ENCODE measurements at regions not wholly inside any gene's neighbourhood (a gene's known extent, or its start where the extent isn't known, plus 50 kb on each side); places are given as distances from the start of the nearest gene placed in this dataset.
A peak's percentile ranks its signal among the peaks of the same experiment; 100 is the strongest.

DNA sequence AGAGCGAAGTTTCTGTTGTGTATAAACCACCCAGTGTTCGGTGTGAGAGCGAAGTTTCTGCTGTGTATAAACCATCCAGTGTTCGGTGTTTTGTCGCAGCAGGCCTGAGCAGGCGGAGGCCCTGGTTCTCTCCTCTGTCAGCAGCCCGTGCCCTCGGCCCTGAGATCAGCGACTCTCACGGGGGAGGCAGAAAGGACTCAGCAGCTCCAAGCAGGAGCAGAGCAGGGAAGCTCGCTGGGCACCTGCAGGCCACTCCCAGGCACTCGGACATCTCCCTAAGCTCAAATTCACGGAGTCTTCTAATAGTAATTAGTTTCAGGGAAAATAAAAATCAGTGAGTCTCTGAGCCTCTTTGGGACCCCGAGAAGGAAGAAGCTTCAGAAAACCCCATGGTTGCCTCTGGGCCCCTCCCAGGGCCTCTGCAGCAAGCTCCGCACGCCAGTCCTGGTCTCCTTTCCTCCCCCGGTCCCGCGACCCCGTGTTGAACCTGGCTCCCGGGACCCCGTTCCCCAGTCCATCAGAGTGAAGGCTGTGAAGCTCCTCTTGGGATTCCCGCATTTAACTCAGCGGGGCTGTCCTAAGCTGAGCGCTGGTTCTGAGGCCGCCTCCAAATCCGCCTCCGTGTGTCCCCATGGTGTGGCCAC lies 81.9 kb upstream of the ADAMTS2 start:
- H3K27me3 ChIP-seq (ENCODE audit: insufficient read depth, low read length): no peaks in the 10 kb centered on the region
- H3K4me3 Mint-ChIP-seq: no peak overlapping the region
- H3K36me3 Mint-ChIP-seq: no peaks in the 10 kb centered on the region
- DNase-seq: no peak
- ChIA-PET CTCF (ENCODE audit: partially characterized antibody) (no interaction called here), POLR2A (ENCODE audit: partially characterized antibody) (no interaction called here)
- H3K9me3 ChIP-seq (ENCODE audit: control insufficient read depth in 1 of 2, low read length in 2 of 2): no peaks in the 10 kb centered on the region
- H3K4me1 ChIP-seq (ENCODE audit: insufficient read depth, low read length): no peaks in the 10 kb centered on the region
- no peaks in the 10 kb centered on the region for H3K4me1 Mint-ChIP-seq
- H3K27ac ChIP-seq (ENCODE audit: low read depth, low read length): no peak overlapping the region
- intact Hi-C loops (cut with micrococcal nuclease): no loop called here
- no peaks in the 10 kb centered on the region for H3K36me3 ChIP-seq (ENCODE audit: insufficient read depth, low read length)
- peaks cover 0 to 3% (median 0%) of the 10 kb centered on the region in 8 donors for H3K9me3 Mint-ChIP-seq
- no peak overlapping the region for H3K27ac Mint-ChIP-seq
- H3K4me3 ChIP-seq (ENCODE audit: low read length in 2 of 2): no peak overlapping the region
- H3K27me3 Mint-ChIP-seq: peaks cover 3 to 5% of the 10 kb centered on the region in 2 donors

- H3K9me3 ChIP-seq (ENCODE audit: control insufficient read depth in 1 of 2, low read length in 2 of 2): no peaks in the 10 kb centered on the region
- no peaks in the 10 kb centered on the region for H3K9me3 Mint-ChIP-seq
These were observed 77.7 kb upstream of the ADAMTS2 start for GRCh38 chr5:179422908-179423481.

DNA sequence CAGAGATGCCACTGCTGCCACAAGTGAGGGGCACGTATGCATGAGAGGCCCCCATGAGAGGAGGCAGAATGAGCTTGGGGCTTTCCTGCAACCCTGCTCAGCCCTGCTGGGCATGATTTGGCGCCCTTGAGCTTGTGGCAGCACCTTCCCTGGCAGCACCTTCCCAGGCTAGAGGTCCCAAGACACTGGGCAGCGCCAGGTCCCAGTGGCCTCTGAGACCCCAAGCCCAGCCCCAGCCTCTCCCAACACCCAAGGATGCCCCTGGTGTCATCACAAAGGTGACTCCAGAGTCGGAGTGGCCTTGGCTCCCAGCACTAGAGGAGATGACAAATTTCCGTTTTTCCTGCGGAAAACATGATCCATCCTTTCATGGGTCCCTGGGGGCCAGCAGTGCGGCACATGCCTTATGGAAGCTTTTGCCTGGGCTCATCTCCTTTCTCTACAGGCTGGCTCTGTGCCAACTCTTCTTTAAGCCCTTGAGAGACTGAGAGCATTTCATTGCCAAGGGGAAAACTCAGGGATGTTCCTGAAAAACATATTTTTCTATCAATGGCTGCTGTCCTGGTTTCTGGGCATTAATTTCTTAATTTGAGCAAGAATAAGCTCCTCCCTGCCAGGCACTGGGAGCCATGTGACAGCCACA lies 77.1 kb upstream of the ADAMTS2 start:
- POLR2A ChIA-PET (ENCODE audit: partially characterized antibody): no interaction called here
- no peaks in the 10 kb centered on the region for H3K9me3 Mint-ChIP-seq
- H3K27me3 ChIP-seq (ENCODE audit: insufficient read depth, low read length): no peaks in the 10 kb centered on the region

More at GRCh38 chr5:179422908-179423481, 77.7 kb upstream of the ADAMTS2 start:
- Mint-ChIP-seq H3K4me3 (no peak overlapping the region), H3K27me3 (peaks cover 5 to 12% of the 10 kb centered on the region in 2 donors), H3K36me3 (no peaks in the 10 kb centered on the region), H3K27ac (peak overlapping the region in 1 of 7 donors; percentile 10), H3K4me1 (no peaks in the 10 kb centered on the region)
- no peak for DNase-seq
- intact Hi-C loops (cut with micrococcal nuclease): no loop called here
- Histone ChIP-seq H3K36me3 (ENCODE audit: insufficient read depth, low read length) (no peaks in the 10 kb centered on the region), H3K4me1 (ENCODE audit: insufficient read depth, low read length) (no peaks in the 10 kb centered on the region), H3K27ac (ENCODE audit: low read depth, low read length) (no peak overlapping the region), H3K27me3 (ENCODE audit: insufficient read depth, low read length) (no peaks in the 10 kb centered on the region), H3K4me3 (ENCODE audit: low read length in 2 of 2) (no peak overlapping the region)
- CTCF ChIA-PET (ENCODE audit: partially characterized antibody): no interaction called here
- POLR2A ChIA-PET (ENCODE audit: partially characterized antibody): no interaction called here

GRCh38 chr5:179421144-179421901 lies 76.1 kb upstream of the ADAMTS2 start:
- Mint-ChIP-seq H3K27me3 (peaks cover 8 to 13% of the 10 kb centered on the region in 2 donors), H3K9me3 (no peaks in the 10 kb centered on the region), H3K27ac (no peak overlapping the region), H3K4me3 (no peak overlapping the region), H3K4me1 (no peaks in the 10 kb centered on the region), H3K36me3 (no peaks in the 10 kb centered on the region)
- H3K9me3 ChIP-seq (ENCODE audit: control insufficient read depth in 1 of 2, low read length in 2 of 2): no peaks in the 10 kb centered on the region
- DNase-seq: no peak
- no peaks in the 10 kb centered on the region for H3K36me3 ChIP-seq (ENCODE audit: insufficient read depth, low read length)
- no peaks in the 10 kb centered on the region for H3K4me1 ChIP-seq (ENCODE audit: insufficient read depth, low read length)
- ChIA-PET POLR2A (ENCODE audit: partially characterized antibody) (no interaction called here), CTCF (ENCODE audit: partially characterized antibody) (no interaction called here)
- no peak overlapping the region for H3K27ac ChIP-seq (ENCODE audit: low read depth, low read length)
- intact Hi-C loops (cut with micrococcal nuclease): no loop called here
- no peak overlapping the region for H3K4me3 ChIP-seq (ENCODE audit: low read length in 2 of 2)
- no peaks in the 10 kb centered on the region for H3K27me3 ChIP-seq (ENCODE audit: insufficient read depth, low read length)

More for the DNA sequence above, 77.1 kb upstream of the ADAMTS2 start:
- Mint-ChIP-seq H3K36me3 (no peaks in the 10 kb centered on the region), H3K27ac (no peak overlapping the region), H3K27me3 (peaks cover 5 to 12% of the 10 kb centered on the region in 2 donors), H3K4me1 (no peaks in the 10 kb centered on the region), H3K4me3 (no peak overlapping the region)
- CTCF ChIA-PET (ENCODE audit: partially characterized antibody): no interaction called here
- Histone ChIP-seq H3K27ac (ENCODE audit: low read depth, low read length) (no peak overlapping the region), H3K4me1 (ENCODE audit: insufficient read depth, low read length) (no peaks in the 10 kb centered on the region), H3K4me3 (ENCODE audit: low read length in 2 of 2) (no peak overlapping the region), H3K9me3 (ENCODE audit: control insufficient read depth in 1 of 2, low read length in 2 of 2) (no peaks in the 10 kb centered on the region), H3K36me3 (ENCODE audit: insufficient read depth, low read length) (no peaks in the 10 kb centered on the region)
- DNase-seq: no peak
- intact Hi-C loops (cut with micrococcal nuclease): no loop called here

- Mint-ChIP-seq H3K36me3 (no peaks in the 10 kb centered on the region), H3K4me3 (no peak overlapping the region), H3K9me3 (no peaks in the 10 kb centered on the region), H3K27ac (no peak overlapping the region), H3K4me1 (no peaks in the 10 kb centered on the region), H3K27me3 (peaks cover 11% of the 10 kb centered on the region in 2 donors)
- no peak for DNase-seq
- H3K9me3 ChIP-seq (ENCODE audit: control insufficient read depth in 1 of 2, low read length in 2 of 2): no peaks in the 10 kb centered on the region
- no peak overlapping the region for H3K4me3 ChIP-seq (ENCODE audit: low read length in 2 of 2)
- ChIA-PET CTCF (ENCODE audit: partially characterized antibody) (no interaction called here), POLR2A (ENCODE audit: partially characterized antibody) (no interaction called here)
- no peak overlapping the region for H3K27ac ChIP-seq (ENCODE audit: low read depth, low read length)
- H3K36me3 ChIP-seq (ENCODE audit: insufficient read depth, low read length): no peaks in the 10 kb centered on the region
- intact Hi-C loops (cut with micrococcal nuclease): no loop called here
- H3K4me1 ChIP-seq (ENCODE audit: insufficient read depth, low read length): no peaks in the 10 kb centered on the region
- H3K27me3 ChIP-seq (ENCODE audit: insufficient read depth, low read length): no peaks in the 10 kb centered on the region
These were observed 75.2 kb upstream of the ADAMTS2 start for GRCh38 chr5:179420476-179420875.

DNA sequence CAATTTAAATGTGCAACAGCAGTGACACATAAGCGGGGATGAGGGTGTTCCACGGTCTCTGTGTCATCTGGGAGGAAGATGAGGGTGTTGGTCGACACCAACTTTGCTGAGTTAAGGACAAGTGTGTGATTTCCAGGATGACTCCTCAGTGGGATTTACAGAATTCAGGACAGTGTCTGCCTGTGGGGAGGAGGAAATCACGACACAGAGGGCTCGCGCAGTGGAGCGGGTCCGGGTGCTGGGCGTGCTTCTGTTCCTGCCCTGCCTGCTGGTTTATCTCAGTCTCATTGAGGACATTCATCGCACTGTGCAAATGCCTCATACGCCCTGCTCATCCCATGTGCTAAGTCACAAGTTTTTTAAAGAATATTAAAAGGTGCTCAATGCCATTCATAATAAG lies 73.7 kb upstream of the ADAMTS2 start:
- Mint-ChIP-seq H3K27ac (no peak overlapping the region), H3K4me1 (no peaks in the 10 kb centered on the region), H3K9me3 (no peaks in the 10 kb centered on the region), H3K36me3 (no peaks in the 10 kb centered on the region), H3K27me3 (peaks cover 11% of the 10 kb centered on the region in 2 donors), H3K4me3 (no peak overlapping the region)
- H3K9me3 ChIP-seq (ENCODE audit: control insufficient read depth in 1 of 2, low read length in 2 of 2): no peaks in the 10 kb centered on the region
- no peaks in the 10 kb centered on the region for H3K4me1 ChIP-seq (ENCODE audit: insufficient read depth, low read length)
- DNase-seq: no peak
- no peak overlapping the region for H3K27ac ChIP-seq (ENCODE audit: low read depth, low read length)
- no peaks in the 10 kb centered on the region for H3K36me3 ChIP-seq (ENCODE audit: insufficient read depth, low read length)
- H3K27me3 ChIP-seq (ENCODE audit: insufficient read depth, low read length): no peaks in the 10 kb centered on the region
- no peak overlapping the region for H3K4me3 ChIP-seq (ENCODE audit: low read length in 2 of 2)
- ChIA-PET CTCF (ENCODE audit: partially characterized antibody) (no interaction called here), POLR2A (ENCODE audit: partially characterized antibody) (no interaction called here)
- intact Hi-C loops (cut with micrococcal nuclease): no loop called here

DNA sequence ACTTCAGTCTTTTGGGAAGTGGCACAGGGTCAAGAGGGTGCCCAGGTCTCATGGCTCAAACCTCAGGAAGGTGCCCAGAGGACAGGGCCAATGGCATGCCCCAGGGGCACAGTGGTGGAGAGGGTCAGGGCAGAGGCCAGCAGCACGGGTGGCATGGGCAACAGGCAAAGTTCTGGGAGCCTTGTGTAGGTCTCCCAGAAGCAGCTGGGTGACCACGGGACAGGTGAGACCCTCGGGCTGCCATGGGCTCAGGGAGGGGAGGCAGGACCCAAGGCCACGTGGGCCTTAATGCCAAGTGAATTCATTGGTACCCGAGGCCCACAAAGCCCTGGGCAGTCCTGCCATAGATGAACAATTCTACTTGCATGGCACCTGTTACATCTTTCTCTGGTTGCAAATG lies 72.4 kb upstream of the ADAMTS2 start:
- Histone ChIP-seq H3K4me1 (ENCODE audit: insufficient read depth, low read length) (no peaks in the 10 kb centered on the region), H3K9me3 (ENCODE audit: control insufficient read depth in 1 of 2, low read length in 2 of 2) (no peaks in the 10 kb centered on the region), H3K4me3 (ENCODE audit: low read length in 2 of 2) (no peak overlapping the region), H3K27ac (ENCODE audit: low read depth, low read length) (no peak overlapping the region), H3K27me3 (ENCODE audit: insufficient read depth, low read length) (no peaks in the 10 kb centered on the region), H3K36me3 (ENCODE audit: insufficient read depth, low read length) (no peaks in the 10 kb centered on the region)
- H3K36me3 Mint-ChIP-seq: no peaks in the 10 kb centered on the region
- DNase-seq: no peak
- peak overlapping the region in 1 of 7 donors; percentile 35 for H3K27ac Mint-ChIP-seq
- H3K27me3 Mint-ChIP-seq: peaks cover 6 to 11% of the 10 kb centered on the region in 2 donors
- intact Hi-C loops (cut with micrococcal nuclease): no loop called here
- H3K4me3 Mint-ChIP-seq: no peak overlapping the region
- H3K4me1 Mint-ChIP-seq: no peaks in the 10 kb centered on the region
- no peaks in the 10 kb centered on the region for H3K9me3 Mint-ChIP-seq
- CTCF ChIA-PET (ENCODE audit: partially characterized antibody): no interaction called here
- POLR2A ChIA-PET (ENCODE audit: partially characterized antibody): no interaction called here
